Cardiac fibroblast (primary cell): ENCODE measurements at regions not wholly inside any gene's neighbourhood (a gene's known extent, or its start where the extent isn't known, plus 50 kb on each side); places are given as distances from the start of the nearest gene placed in this dataset.

Source experiments
- DNase-seq, 2 donors: peaks; one replicate each; pipeline versions ENCODE4 v3.0.0 to v3.0.0-alpha.2; 2010; ENCODE audit warnings: low read depth in 2 of 2
- H3K4me3 ChIP-seq, 2 donors: replicated peaks in 1 of 2; 1 replicate in 1 of 2; 2 replicates in 1 of 2; pipeline ENCODE4 v1.5.1; 2011; ENCODE audit warnings: low read depth in 2 of 2, low read length in 2 of 2, mild to moderate bottlenecking in 2 of 2, moderate library complexity in 1 of 2
- CTCF ChIP-seq: IDR thresholded peaks from one replicate; pipeline ENCODE4 v1.5.1; 2011; ENCODE audit warnings: low read depth, mild to moderate bottlenecking, low read length, inconsistent platforms

DNA sequence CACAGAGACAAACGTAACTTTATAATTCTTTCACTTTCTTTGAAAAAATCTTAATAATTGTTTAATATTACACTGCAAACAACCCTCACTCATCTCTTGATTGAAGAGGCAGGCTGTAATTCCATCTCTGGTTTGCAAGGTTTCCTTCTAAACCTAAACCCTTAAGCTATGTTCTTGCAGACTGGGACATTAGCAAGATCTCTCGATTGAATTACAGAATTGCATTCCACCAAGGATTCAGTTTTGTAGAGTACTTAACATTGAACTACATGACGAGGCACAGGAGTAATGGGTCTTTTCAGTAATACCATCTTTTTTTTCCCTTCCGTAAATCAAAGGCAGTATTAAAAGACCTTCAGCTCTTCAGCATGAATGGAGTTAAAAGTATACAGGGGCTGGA is 111.6 kb upstream of the EEF1E1 start:
- no peak for DNase-seq
- no peak overlapping the region for H3K4me3 ChIP-seq
- no peak for TF ChIP-seq CTCF

DNA sequence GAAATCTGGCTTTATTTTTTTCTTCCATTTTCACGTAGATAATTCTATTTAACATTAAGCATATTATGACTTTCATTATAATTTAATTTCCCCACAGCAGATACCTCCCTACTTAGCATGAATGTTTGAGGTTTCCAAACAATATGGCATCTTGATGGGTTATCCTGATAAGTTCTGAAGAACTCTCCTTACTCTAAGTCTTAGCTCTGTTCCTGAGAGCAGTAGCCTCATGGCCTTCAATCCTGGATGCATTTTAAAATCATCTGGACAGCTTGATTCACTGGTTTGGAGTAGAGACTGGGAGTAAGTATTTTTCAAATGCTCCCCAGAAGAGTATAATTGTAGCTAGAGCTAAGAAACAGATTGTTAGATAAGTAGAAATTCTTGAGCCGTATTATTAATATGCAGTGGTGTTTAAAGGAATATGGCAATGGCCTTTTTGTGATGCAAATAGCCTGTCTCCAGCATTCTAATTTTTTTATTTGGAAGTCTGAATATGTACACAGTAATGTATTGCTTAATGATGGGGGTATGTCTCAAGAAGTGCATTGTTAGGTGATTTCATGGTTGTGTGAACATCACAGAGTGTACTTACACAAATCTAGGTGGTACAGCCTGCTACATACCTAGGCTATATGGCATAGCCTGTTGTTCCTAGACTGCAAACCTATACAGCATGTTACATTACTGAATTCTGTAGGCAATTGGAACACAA is 110.5 kb upstream of the EEF1E1 start:
- TF ChIP-seq CTCF: no peak
- DNase-seq: no peak
- H3K4me3 ChIP-seq: no peak overlapping the region

DNA sequence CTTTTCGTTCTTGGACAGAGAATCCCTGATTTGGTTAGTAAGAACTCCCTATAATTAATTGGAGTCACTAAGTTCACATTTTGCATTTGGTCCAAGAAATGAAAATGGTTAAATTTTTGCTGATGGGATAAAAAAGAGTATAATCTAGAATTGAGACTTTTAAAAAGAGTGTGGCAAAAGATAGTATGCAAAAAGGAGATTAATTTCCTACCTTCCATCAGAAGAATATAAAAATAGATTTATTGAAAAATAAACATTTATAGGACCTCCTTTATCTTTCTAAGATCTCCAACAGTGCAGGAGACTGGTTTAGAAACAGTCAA is 105.5 kb upstream of the EEF1E1 start:
- H3K4me3 ChIP-seq: no peak overlapping the region
- no peak for DNase-seq
- no peak for TF ChIP-seq CTCF

DNA sequence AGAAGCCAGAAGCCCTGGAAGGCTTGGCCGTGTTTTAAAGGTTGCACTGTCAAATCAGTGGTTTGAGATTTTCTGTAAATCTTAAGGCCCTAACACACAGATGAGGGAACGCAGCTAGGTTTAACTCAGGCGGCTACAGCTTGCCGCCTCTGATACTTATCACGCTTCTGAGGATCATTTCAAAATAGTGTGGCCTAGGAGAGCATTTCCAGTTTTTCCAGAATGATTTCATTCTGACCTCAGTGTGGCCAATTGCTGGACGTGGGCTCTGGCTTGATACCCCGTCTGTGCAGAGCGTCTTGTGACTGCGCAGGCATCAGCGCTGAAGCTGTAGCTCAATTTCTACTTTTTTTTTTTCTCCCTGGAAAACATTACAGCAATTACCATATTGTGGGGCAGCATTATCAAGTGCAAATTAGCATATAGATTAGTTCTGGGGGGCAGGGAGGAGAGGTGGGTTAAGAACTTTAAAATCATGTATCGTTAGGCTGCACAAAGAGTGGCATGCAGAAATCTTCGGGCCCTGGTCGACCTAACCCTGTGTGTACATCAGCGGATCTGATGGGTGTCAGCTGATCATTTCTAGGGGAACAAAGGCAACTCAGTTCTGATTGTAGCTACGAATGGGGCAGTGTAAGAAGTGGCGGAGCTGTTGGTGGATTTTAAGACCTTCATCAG is 105.0 kb upstream of the EEF1E1 start:
- no peak for DNase-seq
- no peak for TF ChIP-seq CTCF
- H3K4me3 ChIP-seq: no peak overlapping the region

- no peak overlapping the region for H3K4me3 ChIP-seq
- DNase-seq: no peak
- no peak for TF ChIP-seq CTCF
Observed at GRCh38 chr6:8203337-8203736, 101.0 kb upstream of the EEF1E1 start.

DNA sequence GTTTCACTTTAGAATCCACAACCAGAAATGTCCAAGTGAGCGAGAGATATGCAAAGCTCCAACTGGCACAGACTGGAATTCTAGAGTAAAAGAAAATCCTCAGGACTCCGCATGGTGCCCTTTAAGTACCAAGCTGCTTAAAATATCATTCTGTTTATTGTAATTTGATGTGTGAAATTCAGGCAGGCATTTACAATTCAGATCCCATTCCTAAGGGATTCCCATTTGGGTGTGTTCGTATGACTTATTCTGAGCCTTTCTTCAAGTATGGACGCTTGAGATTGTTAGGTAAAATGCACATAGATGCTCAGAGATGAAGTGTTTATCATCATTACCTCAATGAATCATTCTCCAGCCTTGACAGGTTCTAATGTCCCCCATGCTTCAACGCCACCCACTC is 99.3 kb upstream of the EEF1E1 start:
- no peak for DNase-seq
- no peak overlapping the region for H3K4me3 ChIP-seq
- TF ChIP-seq CTCF: no peak
